Progenitor cell of endocrine pancreas (in vitro differentiated cells): ENCODE measurements at regions not wholly inside any gene's neighbourhood (a gene's known extent, or its start where the extent isn't known, plus 50 kb on each side); places are given as distances from the start of the nearest gene placed in this dataset.

Experiments used
- DNase-seq: peaks from one replicate; pipeline ENCODE4 v3.0.0; 2021; ENCODE audit warnings: low spot score; ENCODE audit not compliant: unreplicated experiment
- H3K27ac Mint-ChIP-seq: 2 replicates; pipeline ENCODE4 v1.8.0; 2021; ENCODE audit warnings: mild to moderate bottlenecking, moderate library complexity, mixed read lengths
- H3K27me3 Mint-ChIP-seq: 2 replicates; pipeline ENCODE4 v1.8.0; 2021; ENCODE audit warnings: mixed read lengths
- H3K36me3 Mint-ChIP-seq: 2 replicates; pipeline ENCODE4 v1.8.0; 2022; ENCODE audit warnings: mixed read lengths; ENCODE audit not compliant: insufficient read depth
- H3K4me1 Mint-ChIP-seq: 2 replicates; pipeline ENCODE4 v1.8.0; 2021; ENCODE audit warnings: low read depth, mixed read lengths
- H3K4me3 Mint-ChIP-seq: 2 replicates; pipeline ENCODE4 v1.8.0; 2021; ENCODE audit warnings: low read depth, mild to moderate bottlenecking, moderate library complexity, mixed read lengths
- H3K9me3 Mint-ChIP-seq: 2 replicates; pipeline ENCODE4 v1.8.0; 2021; ENCODE audit warnings: low read depth, mixed read lengths
- TF ChIP-seq, protein P1 (sequence below): fragments of 200-600 bp; sonication (generic); IDR thresholded peaks from one replicate; pipeline ENCODE4 v1.5.0; 2021; ENCODE audit warnings: antibody characterized with exemption, mild to moderate bottlenecking; ENCODE audit not compliant: unreplicated experiment

DNA sequence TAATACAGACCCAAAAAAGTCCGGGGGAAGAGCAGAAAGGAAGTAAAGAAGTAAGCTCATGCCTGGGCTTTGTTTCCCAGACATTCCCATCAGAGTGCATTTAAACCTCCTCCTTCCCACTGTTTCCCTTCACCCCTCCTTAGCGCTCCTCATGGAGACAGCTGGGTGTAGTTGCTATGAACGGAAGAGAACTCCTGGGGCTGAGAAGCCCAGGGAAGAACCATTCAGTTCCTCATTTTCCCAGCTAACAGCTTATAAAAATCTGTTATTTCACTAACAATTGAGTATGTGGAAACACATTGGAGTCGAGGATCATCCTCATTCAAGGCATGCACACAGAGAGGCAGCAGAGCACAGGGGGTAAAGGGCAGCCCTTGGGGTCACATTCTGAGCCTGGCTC, 299.3 kb downstream of the SHQ1 start:
- H3K36me3 Mint-ChIP-seq = no peaks in the 10 kb centered on the region
- H3K27me3 Mint-ChIP-seq = no peaks in the 10 kb centered on the region
- no peaks in the 10 kb centered on the region for H3K4me1 Mint-ChIP-seq
- H3K27ac Mint-ChIP-seq = no peak overlapping the region
- TF ChIP-seq, protein P1, sequence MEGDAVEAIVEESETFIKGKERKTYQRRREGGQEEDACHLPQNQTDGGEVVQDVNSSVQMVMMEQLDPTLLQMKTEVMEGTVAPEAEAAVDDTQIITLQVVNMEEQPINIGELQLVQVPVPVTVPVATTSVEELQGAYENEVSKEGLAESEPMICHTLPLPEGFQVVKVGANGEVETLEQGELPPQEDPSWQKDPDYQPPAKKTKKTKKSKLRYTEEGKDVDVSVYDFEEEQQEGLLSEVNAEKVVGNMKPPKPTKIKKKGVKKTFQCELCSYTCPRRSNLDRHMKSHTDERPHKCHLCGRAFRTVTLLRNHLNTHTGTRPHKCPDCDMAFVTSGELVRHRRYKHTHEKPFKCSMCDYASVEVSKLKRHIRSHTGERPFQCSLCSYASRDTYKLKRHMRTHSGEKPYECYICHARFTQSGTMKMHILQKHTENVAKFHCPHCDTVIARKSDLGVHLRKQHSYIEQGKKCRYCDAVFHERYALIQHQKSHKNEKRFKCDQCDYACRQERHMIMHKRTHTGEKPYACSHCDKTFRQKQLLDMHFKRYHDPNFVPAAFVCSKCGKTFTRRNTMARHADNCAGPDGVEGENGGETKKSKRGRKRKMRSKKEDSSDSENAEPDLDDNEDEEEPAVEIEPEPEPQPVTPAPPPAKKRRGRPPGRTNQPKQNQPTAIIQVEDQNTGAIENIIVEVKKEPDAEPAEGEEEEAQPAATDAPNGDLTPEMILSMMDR = no peak
- no peaks in the 10 kb centered on the region for H3K9me3 Mint-ChIP-seq
- no peak overlapping the region for H3K4me3 Mint-ChIP-seq
- no peak for DNase-seq

DNA sequence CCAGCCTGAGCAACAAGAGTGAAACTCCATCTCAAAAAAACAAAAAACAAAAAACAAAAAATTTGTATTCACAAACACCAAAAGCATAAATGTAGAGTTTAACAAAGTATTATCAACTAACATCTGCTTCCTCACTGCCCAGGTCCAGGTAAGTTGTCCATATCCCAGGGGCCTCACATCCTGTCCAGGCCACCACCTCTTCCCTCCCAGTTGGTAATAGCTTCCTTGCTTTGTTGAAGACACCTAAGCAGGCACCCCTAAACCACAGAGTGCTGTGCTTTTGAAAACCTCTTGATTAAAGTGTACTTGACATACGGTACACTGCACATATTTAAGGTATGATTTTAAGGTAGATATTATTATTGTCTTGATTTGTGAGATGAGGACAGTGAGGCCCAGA, 299.8 kb downstream of the SHQ1 start:
- Mint-ChIP-seq H3K4me3 (no peak overlapping the region), H3K27ac (no peak overlapping the region), H3K9me3 (no peaks in the 10 kb centered on the region), H3K4me1 (no peaks in the 10 kb centered on the region), H3K27me3 (no peaks in the 10 kb centered on the region), H3K36me3 (no peaks in the 10 kb centered on the region)
- TF ChIP-seq, protein P1 = no peak
- no peak for DNase-seq

GRCh38 chr3:72547183-72547582, 301.1 kb downstream of the SHQ1 start:
- Mint-ChIP-seq H3K9me3 (no peaks in the 10 kb centered on the region), H3K4me1 (no peaks in the 10 kb centered on the region), H3K27me3 (no peaks in the 10 kb centered on the region), H3K4me3 (no peak overlapping the region), H3K27ac (no peak overlapping the region), H3K36me3 (no peaks in the 10 kb centered on the region)
- no peak for DNase-seq
- TF ChIP-seq, protein P1 = no peak

DNA sequence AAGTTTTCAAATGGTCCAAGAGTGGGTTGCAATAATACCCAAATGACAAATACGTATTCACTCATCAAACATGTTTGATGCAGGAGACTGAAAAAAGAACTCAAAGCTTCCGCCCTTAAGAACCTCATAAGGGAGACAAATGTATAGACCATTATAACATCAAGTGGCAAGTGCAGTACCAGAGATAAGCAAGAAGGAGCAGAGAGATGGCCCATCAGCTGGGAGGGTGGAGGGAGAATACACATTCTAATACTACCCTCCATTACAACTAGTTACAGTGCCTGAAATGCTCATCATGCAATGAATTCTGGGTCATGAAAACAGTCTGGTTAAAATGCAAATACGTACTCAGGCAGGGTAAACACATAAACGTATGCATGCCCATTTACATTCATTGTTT, 304.0 kb downstream of the SHQ1 start:
- no peak for DNase-seq
- no peaks in the 10 kb centered on the region for H3K27me3 Mint-ChIP-seq
- no peaks in the 10 kb centered on the region for H3K4me1 Mint-ChIP-seq
- H3K4me3 Mint-ChIP-seq = no peak overlapping the region
- H3K27ac Mint-ChIP-seq = no peak overlapping the region
- H3K36me3 Mint-ChIP-seq = no peaks in the 10 kb centered on the region
- no peaks in the 10 kb centered on the region for H3K9me3 Mint-ChIP-seq
- TF ChIP-seq, protein P1 = no peak

GRCh38 chr3:72543246-72543645, 305.0 kb downstream of the SHQ1 start:
- DNase-seq = no peak
- no peaks in the 10 kb centered on the region for H3K9me3 Mint-ChIP-seq
- no peaks in the 10 kb centered on the region for H3K4me1 Mint-ChIP-seq
- no peaks in the 10 kb centered on the region for H3K36me3 Mint-ChIP-seq
- no peaks in the 10 kb centered on the region for H3K27me3 Mint-ChIP-seq
- no peak overlapping the region for H3K27ac Mint-ChIP-seq
- TF ChIP-seq, protein P1 = no peak
- H3K4me3 Mint-ChIP-seq = no peak overlapping the region
